Karpas-422 (cell line): ENCODE measurements at regions not wholly inside any gene's neighbourhood (a gene's known extent, or its start where the extent isn't known, plus 50 kb on each side); places are given as distances from the start of the nearest gene placed in this dataset. TPM values are rescaled to one million over a fixed set of nuclear protein-coding genes. Genes with fewer than 3 reads are reported as not detected.

Experiments used
- DNase-seq: peaks from one replicate; pipeline ENCODE4 v3.0.0-alpha.2; 2015
- H2AFZ ChIP-seq: fragments of 200-600 bp; sonication (generic); 2 replicates; pipeline ENCODE4 v1.6.1; 2014; ENCODE audit warnings: antibody characterized with exemption, low read length, mixed read lengths
- H3K27ac ChIP-seq: fragments of 200-600 bp; sonication (generic); 2 replicates; pipeline ENCODE4 v1.5.1; 2014; ENCODE audit warnings: mild to moderate bottlenecking, low read length, moderate library complexity
- H3K27me3 ChIP-seq: fragments of 200-600 bp; sonication (generic); 2 replicates; pipeline ENCODE4 v1.6.1; 2014; ENCODE audit warnings: low read length, mixed read lengths
- H3K36me3 ChIP-seq: fragments of 200-600 bp; sonication (generic); 2 replicates; pipeline ENCODE4 v1.6.1; 2014; ENCODE audit warnings: low read length, mixed read lengths; ENCODE audit not compliant: insufficient read depth
- H3K4me1 ChIP-seq: fragments of 200-600 bp; sonication (generic); 2 replicates; pipeline ENCODE4 v1.6.1; 2014; ENCODE audit warnings: mild to moderate bottlenecking, low read length, mixed read lengths
- H3K4me2 ChIP-seq: fragments of 200-600 bp; sonication (generic); 2 replicates; pipeline ENCODE4 v1.6.1; 2014; ENCODE audit warnings: low read length, low read depth, mild to moderate bottlenecking; ENCODE audit not compliant: poor library complexity, severe bottlenecking
- H3K4me3 ChIP-seq: fragments of 200-600 bp; sonication (generic); 2 replicates; pipeline ENCODE4 v1.5.1; 2014; ENCODE audit warnings: mild to moderate bottlenecking, antibody characterized with exemption, low read length, mixed read lengths
- H3K79me2 ChIP-seq: fragments of 200-600 bp; sonication (generic); 2 replicates; pipeline ENCODE4 v1.6.1; 2014; ENCODE audit warnings: mild to moderate bottlenecking, low read length, mixed read lengths
- H3K9ac ChIP-seq: fragments of 200-600 bp; sonication (generic); 2 replicates; pipeline ENCODE4 v1.6.0; 2014; ENCODE audit warnings: low read length
- H3K9me2 ChIP-seq: fragments of 200-600 bp; sonication (generic), shearing (Covaris generic); replicated peaks from 2 replicates; pipeline ENCODE4 v1.6.0; 2014; ENCODE audit warnings: mild to moderate bottlenecking, low read length, moderate library complexity; ENCODE audit not compliant: insufficient read depth
- H3K9me3 ChIP-seq: fragments of 300-700, 200-600 bp; sonication (generic); 2 replicates; pipeline ENCODE4 v1.6.1; 2014; ENCODE audit warnings: low read length, mixed read lengths
- H4K20me1 ChIP-seq: fragments of 200-600 bp; sonication (generic); 2 replicates; pipeline ENCODE4 v1.6.1; 2014; ENCODE audit warnings: mild to moderate bottlenecking, antibody characterized with exemption, low read length, low read depth; ENCODE audit not compliant: insufficient read depth
- small RNA-seq: library from RNA; depleted of rRNA; stranded (forward); fragments of <200 nt; gene quantifications from one replicate; pipeline ENCODE3, GENCODE V24; 2014

- Histone ChIP-seq H2AFZ (no peak overlapping the region), H3K79me2 (no peaks in the 10 kb centered on the region), H3K9me2 (no peaks in the 10 kb centered on the region), H3K4me2 (no peak overlapping the region), H3K36me3 (no peaks in the 10 kb centered on the region), H3K4me1 (peaks cover 17% of the 10 kb centered on the region), H3K9me3 (no peaks in the 10 kb centered on the region), H3K4me3 (no peak overlapping the region), H3K27ac (no peak overlapping the region), H4K20me1 (no peaks in the 10 kb centered on the region), H3K9ac (no peak overlapping the region; the same call in 1 of the 2 replicates), H3K27me3 (no peaks in the 10 kb centered on the region; the same call in 1 of the 2 replicates)
- DNase-seq: no peak
Observed at GRCh38 chr2:215498431-215498830, 62.6 kb upstream of the FN1 start.

GRCh38 chr2:215493376-215493775 is 57.5 kb upstream of the FN1 start:
- no peak overlapping the region for H3K9ac ChIP-seq
- no peaks in the 10 kb centered on the region for H3K27me3 ChIP-seq
- H4K20me1 ChIP-seq: no peaks in the 10 kb centered on the region
- no peaks in the 10 kb centered on the region for H3K9me2 ChIP-seq
- H2AFZ ChIP-seq: no peak overlapping the region
- no peak overlapping the region for H3K4me3 ChIP-seq
- H3K36me3 ChIP-seq: no peaks in the 10 kb centered on the region
- DNase-seq: no peak
- no peaks in the 10 kb centered on the region for H3K9me3 ChIP-seq
- peaks cover 12% of the 10 kb centered on the region for H3K4me1 ChIP-seq
- H3K4me2 ChIP-seq: no peak overlapping the region
- no peaks in the 10 kb centered on the region for H3K79me2 ChIP-seq
- no peak overlapping the region for H3K27ac ChIP-seq

- Histone ChIP-seq H3K4me1 (no peaks in the 10 kb centered on the region), H3K9me2 (no peaks in the 10 kb centered on the region), H3K27me3 (no peaks in the 10 kb centered on the region), H4K20me1 (no peaks in the 10 kb centered on the region), H3K4me2 (no peak overlapping the region), H3K79me2 (no peaks in the 10 kb centered on the region), H3K36me3 (no peaks in the 10 kb centered on the region), H2AFZ (no peak overlapping the region), H3K27ac (no peak overlapping the region), H3K4me3 (no peak overlapping the region), H3K9ac (no peak overlapping the region), H3K9me3 (no peaks in the 10 kb centered on the region)
- DNase-seq: no peak
Observed at GRCh38 chr2:215489288-215489848, 53.5 kb upstream of the FN1 start.

- Histone ChIP-seq H3K9me2 (no peaks in the 10 kb centered on the region), H3K79me2 (no peaks in the 10 kb centered on the region), H2AFZ (no peak overlapping the region), H3K36me3 (no peaks in the 10 kb centered on the region), H3K4me3 (no peak overlapping the region), H4K20me1 (no peaks in the 10 kb centered on the region), H3K4me2 (no peak overlapping the region), H3K9ac (no peak overlapping the region), H3K9me3 (no peaks in the 10 kb centered on the region), H3K27ac (no peak overlapping the region), H3K4me1 (no peaks in the 10 kb centered on the region), H3K27me3 (no peaks in the 10 kb centered on the region)
- no peak for DNase-seq
Observed at GRCh38 chr2:215487002-215487372, 51.1 kb upstream of the FN1 start.

- H3K4me1 ChIP-seq: no peaks in the 10 kb centered on the region
- no peaks in the 10 kb centered on the region for H3K36me3 ChIP-seq
- H3K27me3 ChIP-seq: no peaks in the 10 kb centered on the region
- H3K27ac ChIP-seq: no peak overlapping the region
- no peaks in the 10 kb centered on the region for H3K79me2 ChIP-seq
- no peak overlapping the region for H3K4me3 ChIP-seq
- H3K9ac ChIP-seq: no peak overlapping the region
- no peak overlapping the region for H2AFZ ChIP-seq
- no peaks in the 10 kb centered on the region for H3K9me3 ChIP-seq
- H3K9me2 ChIP-seq: no peaks in the 10 kb centered on the region
- no peak overlapping the region for H3K4me2 ChIP-seq
- DNase-seq: no peak
- no peaks in the 10 kb centered on the region for H4K20me1 ChIP-seq
Observed at GRCh38 chr2:215486291-215487001, 50.6 kb upstream of the FN1 start.

Small RNA genes lying in the stretch of these regions (small RNA-seq; reads per million reads assigned to genes)
- gene AC093850.1: not detected
